ENCODE measurements at regions not wholly inside any gene's neighbourhood (a gene's known extent, or its start where the extent isn't known, plus 50 kb on each side); places are given as distances from the start of the nearest gene placed in this dataset.

- no peak for DNase-seq (ENCODE audit: low read depth in 2 of 2)
These were observed 361.4 kb upstream of the PTBP2 start for GRCh38 chr1:96360036-96360795.

- no peak for DNase-seq (ENCODE audit: low read depth in 2 of 2)
These were observed 360.2 kb upstream of the PTBP2 start for GRCh38 chr1:96361271-96361856.

GRCh38 chr1:96361961-96362360 lies 359.6 kb upstream of the PTBP2 start:
- no peak for DNase-seq (ENCODE audit: low read depth in 2 of 2)

- no peak for DNase-seq (ENCODE audit: low read depth in 2 of 2)
These were observed 359.0 kb upstream of the PTBP2 start for GRCh38 chr1:96362623-96363022.

GRCh38 chr1:96363826-96364225 lies 357.8 kb upstream of the PTBP2 start:
- DNase-seq (ENCODE audit: low read depth in 2 of 2) = no peak

- DNase-seq (ENCODE audit: low read depth in 2 of 2) = no peak
These were observed 357.0 kb upstream of the PTBP2 start for GRCh38 chr1:96364576-96364975.

GRCh38 chr1:96365076-96365475 lies 356.5 kb upstream of the PTBP2 start:
- no peak for DNase-seq (ENCODE audit: low read depth in 2 of 2)

- no peak for DNase-seq (ENCODE audit: low read depth in 2 of 2)
These were observed 355.8 kb upstream of the PTBP2 start for GRCh38 chr1:96365596-96366390.

- no peak for DNase-seq (ENCODE audit: low read depth in 2 of 2)
These were observed 355.1 kb upstream of the PTBP2 start for GRCh38 chr1:96366516-96366915.

GRCh38 chr1:96367791-96368190 lies 353.8 kb upstream of the PTBP2 start:
- DNase-seq (ENCODE audit: low read depth in 2 of 2) = no peak

- no peak for DNase-seq (ENCODE audit: low read depth in 2 of 2)
These were observed 350.8 kb upstream of the PTBP2 start for GRCh38 chr1:96370757-96371156.

- no peak for DNase-seq (ENCODE audit: low read depth in 2 of 2)
These were observed 348.7 kb upstream of the PTBP2 start for GRCh38 chr1:96372881-96373280.

- no peak for DNase-seq (ENCODE audit: low read depth in 2 of 2)
These were observed 347.4 kb upstream of the PTBP2 start for GRCh38 chr1:96374076-96374762.

- DNase-seq (ENCODE audit: low read depth in 2 of 2) = no peak
These were observed 344.7 kb upstream of the PTBP2 start for GRCh38 chr1:96376846-96377245.

GRCh38 chr1:96384611-96385010 lies 337.0 kb upstream of the PTBP2 start:
- no peak for DNase-seq (ENCODE audit: low read depth in 2 of 2)

- no peak for DNase-seq (ENCODE audit: low read depth in 2 of 2)
These were observed 333.8 kb upstream of the PTBP2 start for GRCh38 chr1:96387785-96388184.

- DNase-seq (ENCODE audit: low read depth in 2 of 2) = no peak
These were observed 332.9 kb upstream of the PTBP2 start for GRCh38 chr1:96388421-96389310.

- DNase-seq (ENCODE audit: low read depth in 2 of 2) = no peak
These were observed 321.5 kb upstream of the PTBP2 start for GRCh38 chr1:96400089-96400488.

GRCh38 chr1:96409087-96409486 lies 312.5 kb upstream of the PTBP2 start:
- no peak for DNase-seq (ENCODE audit: low read depth in 2 of 2)

- DNase-seq (ENCODE audit: low read depth in 2 of 2) = no peak
These were observed 311.9 kb upstream of the PTBP2 start for GRCh38 chr1:96409689-96410088.

GRCh38 chr1:96411006-96411405 lies 310.6 kb upstream of the PTBP2 start:
- no peak for DNase-seq (ENCODE audit: low read depth in 2 of 2)

Measured in stimulated activated CD4-positive, alpha-beta T cell treated with anti-CD3 and anti-CD28 coated beads, Interleukin-4, amount 100 ng/mL, for 48 hours (primary cell).